Activated CD4-positive, alpha-beta T cell treated with anti-CD3 and anti-CD28 coated beads for 36 hours (primary cell): ENCODE measurements at regions not wholly inside any gene's neighbourhood (a gene's known extent, or its start where the extent isn't known, plus 50 kb on each side); places are given as distances from the start of the nearest gene placed in this dataset.
"Not testable (repeated sequence)": the region's sequence is repeated elsewhere in the genome, so short reads cannot be mapped to it uniquely, and the experiment has no call there.

Source experiments
- ATAC-seq: fragments of 200-7000 bp; cut with Tn5 transposase; one replicate; pipeline ENCODE4 v1.10.0; 2021; ENCODE audit warnings: mild to moderate bottlenecking, moderate library complexity
- CTCF ChIA-PET: fragments of 350-600 bp; sonication (Branson Sonifier 250); formaldehyde crosslinking; loops from one replicate; lab custom pipeline; 2021; ENCODE audit warnings: antibody characterized with exemption; lab: Charles Lee
- POLR2A ChIA-PET: fragments of 350-600 bp; sonication (Branson Sonifier 250); formaldehyde crosslinking; loops from one replicate; lab custom pipeline; 2021; ENCODE audit warnings: antibody characterized with exemption, inconsistent platforms; lab: Charles Lee
- DNase-seq: peaks from one replicate; pipeline ENCODE4 v3.0.0-alpha.2; 2020
- H3K27ac Mint-ChIP-seq: one replicate; pipeline ENCODE4 v1.8.0; 2021; ENCODE audit warnings: mixed read lengths
- H3K27me3 Mint-ChIP-seq: one replicate; pipeline ENCODE4 v1.8.0; 2021; ENCODE audit warnings: mixed read lengths
- H3K36me3 Mint-ChIP-seq: one replicate; pipeline ENCODE4 v1.8.0; 2021; ENCODE audit warnings: low read depth, mixed read lengths
- H3K4me1 Mint-ChIP-seq: one replicate; pipeline ENCODE4 v1.8.0; 2021; ENCODE audit warnings: mixed read lengths
- H3K4me3 Mint-ChIP-seq: one replicate; pipeline ENCODE4 v1.8.0; 2021; ENCODE audit warnings: mild to moderate bottlenecking, moderate library complexity, mixed read lengths
- H3K9me3 Mint-ChIP-seq: one replicate; pipeline ENCODE4 v1.8.0; 2021; ENCODE audit warnings: low read depth, mixed read lengths
- intact Hi-C, 2 experiments: fragments of 100-400 bp; cut with DNase I in 1 of 2; cut with micrococcal nuclease in 1 of 2; formaldehyde crosslinking; loops; one replicate each; pipeline versions ENCODE4 v1.14.2 to v1.15.1; 2022 to 2024; cut with DNase I, micrococcal nuclease

DNA sequence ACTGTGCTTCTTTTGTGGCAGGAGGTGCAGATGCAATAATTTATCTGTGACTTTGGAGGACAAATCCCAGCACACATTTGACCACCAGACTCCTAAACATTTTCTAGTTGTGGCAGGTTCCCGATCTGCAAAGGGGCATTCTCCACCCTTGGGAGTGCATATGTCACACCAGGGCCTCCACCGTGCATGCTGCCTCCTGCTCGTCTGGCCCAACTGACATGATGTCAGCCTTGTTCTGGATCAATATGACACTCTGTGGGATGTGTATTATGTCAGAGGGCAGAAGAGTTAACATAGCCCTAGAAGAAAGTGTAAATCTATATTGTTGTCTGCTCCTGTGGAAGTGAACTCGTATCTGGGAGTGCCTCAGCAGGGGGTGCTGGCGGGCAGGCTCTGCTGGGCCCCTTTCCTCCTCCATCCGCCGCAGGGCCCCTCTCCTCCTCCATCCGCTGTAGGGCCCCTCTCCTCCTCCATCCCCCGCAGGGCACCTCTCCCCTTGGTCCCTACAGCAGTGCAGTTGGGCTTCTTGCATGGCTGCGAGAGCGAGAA lies 97.7 kb upstream of the PPP1R26 start:
- no peak for DNase-seq
- H3K9me3 Mint-ChIP-seq = no peaks in the 10 kb centered on the region
- CTCF ChIA-PET = no interaction called here
- intact Hi-C loops = no loop called here
- H3K4me1 Mint-ChIP-seq = no peaks in the 10 kb centered on the region
- no peaks in the 10 kb centered on the region for H3K36me3 Mint-ChIP-seq
- H3K4me3 Mint-ChIP-seq = no peak overlapping the region
- no peak for ATAC-seq
- POLR2A ChIA-PET = no interaction called here
- no peak overlapping the region for H3K27ac Mint-ChIP-seq
- no peaks in the 10 kb centered on the region for H3K27me3 Mint-ChIP-seq

DNA sequence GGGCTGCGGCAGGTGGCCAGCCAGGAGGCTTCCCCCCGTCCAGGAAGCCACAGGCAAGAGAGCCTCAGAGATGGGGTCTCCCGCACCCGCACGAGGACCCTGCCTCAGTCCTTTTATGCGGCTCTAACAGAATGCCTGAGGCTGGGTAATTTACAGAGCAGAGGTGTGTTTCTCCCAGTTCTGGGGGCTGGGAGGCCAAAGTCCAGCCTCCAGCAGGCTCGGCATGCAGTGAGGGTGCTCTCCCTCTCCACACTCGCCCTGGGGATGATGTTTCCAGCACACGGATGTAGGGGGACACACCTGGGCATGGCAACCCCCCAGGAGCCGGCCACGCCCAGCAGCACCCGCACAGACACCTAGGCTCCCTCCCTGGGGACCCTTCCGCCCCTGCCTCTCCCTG lies 95.4 kb upstream of the PPP1R26 start:
- intact Hi-C loops = no loop called here
- ChIA-PET POLR2A (no interaction called here), CTCF (no interaction called here)
- Mint-ChIP-seq H3K36me3 (no peaks in the 10 kb centered on the region), H3K27ac (no peak overlapping the region), H3K4me1 (no peaks in the 10 kb centered on the region), H3K27me3 (no peaks in the 10 kb centered on the region), H3K4me3 (no peak overlapping the region), H3K9me3 (no peaks in the 10 kb centered on the region)
- DNase-seq (no peak), ATAC-seq (no peak)

DNA sequence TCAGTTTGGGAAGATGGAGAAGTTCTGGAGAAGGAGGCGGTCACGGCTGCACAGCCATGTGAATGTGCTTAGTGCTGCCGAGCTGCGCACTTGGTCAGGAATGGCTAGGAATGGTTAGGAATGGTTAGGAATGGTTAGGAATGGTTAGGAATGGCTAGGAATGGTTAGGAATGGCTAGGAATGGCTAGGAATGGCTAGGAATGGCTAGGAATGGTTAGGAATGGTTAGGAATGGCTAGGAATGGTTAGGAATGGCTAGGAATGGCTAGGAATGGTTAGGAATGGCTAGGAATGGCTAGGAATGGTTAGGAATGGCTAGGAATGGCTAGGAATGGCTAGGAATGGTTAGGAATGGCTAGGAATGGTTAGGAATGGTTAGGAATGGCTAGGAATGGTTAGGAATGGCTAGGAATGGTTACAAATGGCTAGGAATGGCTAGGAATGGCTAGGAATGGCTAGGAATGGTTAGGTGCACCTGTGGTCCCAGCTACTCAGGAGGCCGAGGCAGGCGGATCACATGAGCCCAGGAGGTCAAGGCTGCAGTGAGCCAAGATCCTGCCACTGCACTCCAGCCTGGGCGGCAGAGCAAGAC lies 94.7 kb upstream of the PPP1R26 start:
- H3K4me3 Mint-ChIP-seq, CTCF ChIA-PET, ATAC-seq, H3K36me3 Mint-ChIP-seq, DNase-seq, intact Hi-C loops, H3K9me3 Mint-ChIP-seq, POLR2A ChIA-PET, H3K27ac Mint-ChIP-seq, H3K4me1 Mint-ChIP-seq, H3K27me3 Mint-ChIP-seq: not testable (repeated sequence)

DNA sequence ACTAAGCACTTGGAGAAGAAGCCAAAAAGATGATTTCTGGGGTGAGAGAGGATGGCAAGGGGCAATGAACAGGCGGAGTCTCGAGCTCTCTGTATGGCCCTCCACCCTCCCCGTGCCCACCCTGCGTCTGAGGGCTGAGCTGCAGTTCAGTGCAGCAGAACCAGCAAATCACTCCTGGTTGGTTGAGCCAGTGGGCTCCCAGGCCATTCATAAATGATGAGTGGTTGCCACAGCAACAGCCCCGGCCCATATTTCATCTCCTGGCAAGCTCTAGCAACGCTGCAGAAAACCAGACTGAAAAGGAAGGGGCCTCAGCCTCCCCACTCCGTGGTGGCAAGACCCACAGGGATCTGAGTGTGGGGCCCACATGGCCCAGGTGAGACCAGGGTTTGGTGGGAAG lies 93.8 kb upstream of the PPP1R26 start:
- no peak overlapping the region for H3K4me3 Mint-ChIP-seq
- no peaks in the 10 kb centered on the region for H3K27me3 Mint-ChIP-seq
- intact Hi-C loops = no loop called here
- ATAC-seq = no peak
- H3K4me1 Mint-ChIP-seq = no peaks in the 10 kb centered on the region
- DNase-seq = no peak
- H3K27ac Mint-ChIP-seq = no peak overlapping the region
- no peaks in the 10 kb centered on the region for H3K9me3 Mint-ChIP-seq
- H3K36me3 Mint-ChIP-seq = no peaks in the 10 kb centered on the region
- POLR2A ChIA-PET = no interaction called here
- CTCF ChIA-PET = no interaction called here

DNA sequence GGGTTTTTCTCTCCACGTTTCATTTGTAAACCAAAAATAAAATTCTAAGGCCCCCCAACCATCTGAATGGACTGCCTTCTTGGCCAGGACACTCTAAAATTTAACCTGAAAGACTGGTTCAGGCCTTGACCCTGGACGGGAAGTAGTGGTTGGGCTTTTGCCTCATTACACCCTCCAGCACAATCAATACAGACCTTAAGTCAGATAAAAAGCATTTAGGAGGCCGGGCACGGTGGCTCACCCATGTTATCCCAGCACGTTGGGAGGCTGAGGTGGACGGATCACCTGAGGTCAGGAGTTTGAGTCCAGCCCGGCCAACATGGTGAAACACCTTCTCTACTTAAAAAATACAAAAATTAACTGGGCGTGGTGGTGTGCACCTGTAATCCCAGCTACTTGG lies 91.6 kb upstream of the PPP1R26 start:
- Mint-ChIP-seq H3K4me3 (no peak overlapping the region), H3K9me3 (no peaks in the 10 kb centered on the region), H3K36me3 (no peaks in the 10 kb centered on the region), H3K27me3 (no peaks in the 10 kb centered on the region), H3K27ac (no peak overlapping the region), H3K4me1 (no peaks in the 10 kb centered on the region)
- DNase-seq = no peak
- POLR2A ChIA-PET = no interaction called here
- ATAC-seq = no peak
- CTCF ChIA-PET = no interaction called here
- intact Hi-C loops = no loop called here

DNA sequence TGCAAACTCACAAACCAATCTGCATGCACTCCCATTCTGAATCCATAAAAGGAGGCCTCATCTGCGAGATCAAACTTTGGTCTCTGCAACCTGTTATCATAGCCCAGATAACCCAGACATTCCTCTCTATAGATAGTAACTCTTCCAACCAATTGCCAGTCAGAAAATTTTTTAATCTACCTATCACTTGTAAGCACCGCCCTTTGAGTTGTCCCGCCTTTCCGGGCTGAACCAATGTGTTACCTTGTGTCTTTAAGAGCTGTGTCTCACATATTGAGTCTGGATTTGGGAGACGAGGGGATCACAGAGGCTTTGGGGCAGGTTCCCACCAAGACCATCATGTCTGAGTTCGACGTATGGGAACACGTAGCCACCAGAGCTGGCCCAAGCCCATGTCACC lies 91.1 kb upstream of the PPP1R26 start:
- ATAC-seq (no peak), DNase-seq (no peak)
- H3K27ac Mint-ChIP-seq = no peak overlapping the region
- intact Hi-C loops = no loop called here
- no peaks in the 10 kb centered on the region for H3K9me3 Mint-ChIP-seq
- no peaks in the 10 kb centered on the region for H3K36me3 Mint-ChIP-seq
- no peaks in the 10 kb centered on the region for H3K27me3 Mint-ChIP-seq
- H3K4me1 Mint-ChIP-seq = no peaks in the 10 kb centered on the region
- CTCF ChIA-PET = no interaction called here
- H3K4me3 Mint-ChIP-seq = no peak overlapping the region
- POLR2A ChIA-PET = no interaction called here

DNA sequence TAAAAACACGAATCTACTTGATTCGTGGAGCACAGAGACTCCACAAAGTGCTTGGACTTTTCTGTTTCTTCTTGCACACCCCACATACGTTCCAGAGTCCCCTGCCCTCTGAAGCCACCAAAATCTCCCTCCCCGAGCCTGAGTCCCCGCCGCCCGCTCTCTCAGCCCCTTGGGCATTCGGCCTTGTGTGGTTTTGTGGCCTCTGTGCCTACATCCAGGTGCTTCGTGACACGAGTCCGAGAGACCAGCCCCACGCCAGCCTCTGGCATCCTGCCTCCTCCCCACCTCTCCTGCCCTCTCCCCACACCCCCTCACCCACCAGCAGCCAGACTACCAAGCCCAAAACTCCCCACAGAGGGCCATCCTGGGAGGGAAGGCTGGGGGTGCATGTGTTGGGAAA lies 87.8 kb upstream of the PPP1R26 start:
- H3K9me3 Mint-ChIP-seq = no peaks in the 10 kb centered on the region
- no peak overlapping the region for H3K4me3 Mint-ChIP-seq
- intact Hi-C loops = no loop called here
- no peaks in the 10 kb centered on the region for H3K36me3 Mint-ChIP-seq
- no peaks in the 10 kb centered on the region for H3K27me3 Mint-ChIP-seq
- ChIA-PET CTCF (no interaction called here), POLR2A (no interaction called here)
- DNase-seq (no peak), ATAC-seq (no peak)
- no peak overlapping the region for H3K27ac Mint-ChIP-seq
- H3K4me1 Mint-ChIP-seq = no peaks in the 10 kb centered on the region

DNA sequence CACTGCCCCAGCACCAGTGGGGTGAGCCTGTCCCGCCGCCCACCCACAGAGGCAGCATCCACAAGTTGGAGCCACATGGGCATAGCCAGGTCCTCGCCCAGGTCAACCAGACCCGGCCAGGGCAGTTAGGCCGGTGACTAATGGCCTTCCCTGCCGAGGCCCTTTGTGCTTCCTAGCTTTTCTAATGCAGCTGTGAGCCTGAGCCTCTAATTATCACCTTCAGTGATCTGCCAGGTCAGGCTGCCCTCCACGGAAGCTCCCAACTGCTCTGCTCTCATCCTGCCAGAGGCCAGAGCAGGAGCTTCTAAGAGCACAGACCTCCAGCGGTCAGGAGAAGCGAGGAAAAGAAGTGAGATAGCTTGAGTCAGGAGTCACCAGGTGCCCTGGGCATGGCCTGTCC lies 87.1 kb upstream of the PPP1R26 start:
- no peaks in the 10 kb centered on the region for H3K36me3 Mint-ChIP-seq
- H3K27me3 Mint-ChIP-seq = no peaks in the 10 kb centered on the region
- no peak overlapping the region for H3K27ac Mint-ChIP-seq
- ChIA-PET CTCF (no interaction called here), POLR2A (no interaction called here)
- no peaks in the 10 kb centered on the region for H3K4me1 Mint-ChIP-seq
- H3K9me3 Mint-ChIP-seq = no peaks in the 10 kb centered on the region
- no peak overlapping the region for H3K4me3 Mint-ChIP-seq
- intact Hi-C loops = no loop called here
- no peak for DNase-seq
- ATAC-seq = no peak

DNA sequence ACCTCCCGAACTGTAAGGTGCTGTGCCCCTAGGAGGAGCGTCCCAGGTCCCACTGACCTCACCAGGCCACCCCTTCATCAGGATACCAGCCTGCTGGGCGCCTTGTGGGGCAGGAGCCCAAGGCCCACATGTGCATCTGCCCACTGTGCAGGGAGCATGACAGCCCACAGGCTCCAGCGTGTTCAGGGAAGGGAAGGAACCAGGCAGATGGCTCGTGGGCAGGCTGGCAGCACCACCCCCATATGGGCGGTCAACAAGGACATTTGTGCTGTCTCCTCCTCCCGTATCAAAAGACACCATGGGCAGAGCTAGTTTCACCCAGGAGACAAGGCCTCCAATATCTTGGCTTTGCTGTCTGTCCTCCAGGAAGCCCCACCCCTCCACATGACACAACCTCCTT lies 85.5 kb upstream of the PPP1R26 start:
- ChIA-PET POLR2A (no interaction called here), CTCF (interaction anchor here (0.7 kb wide), 1 partner anchor 343 kb away, joined by 4 read pairs; no protein-coding TSS in a partner anchor)
- intact Hi-C loops = no loop called here
- Mint-ChIP-seq H3K27ac (no peak overlapping the region), H3K36me3 (no peaks in the 10 kb centered on the region), H3K4me1 (no peaks in the 10 kb centered on the region), H3K9me3 (no peaks in the 10 kb centered on the region), H3K27me3 (no peaks in the 10 kb centered on the region), H3K4me3 (no peak overlapping the region)
- no peak for DNase-seq
- ATAC-seq = no peak

DNA sequence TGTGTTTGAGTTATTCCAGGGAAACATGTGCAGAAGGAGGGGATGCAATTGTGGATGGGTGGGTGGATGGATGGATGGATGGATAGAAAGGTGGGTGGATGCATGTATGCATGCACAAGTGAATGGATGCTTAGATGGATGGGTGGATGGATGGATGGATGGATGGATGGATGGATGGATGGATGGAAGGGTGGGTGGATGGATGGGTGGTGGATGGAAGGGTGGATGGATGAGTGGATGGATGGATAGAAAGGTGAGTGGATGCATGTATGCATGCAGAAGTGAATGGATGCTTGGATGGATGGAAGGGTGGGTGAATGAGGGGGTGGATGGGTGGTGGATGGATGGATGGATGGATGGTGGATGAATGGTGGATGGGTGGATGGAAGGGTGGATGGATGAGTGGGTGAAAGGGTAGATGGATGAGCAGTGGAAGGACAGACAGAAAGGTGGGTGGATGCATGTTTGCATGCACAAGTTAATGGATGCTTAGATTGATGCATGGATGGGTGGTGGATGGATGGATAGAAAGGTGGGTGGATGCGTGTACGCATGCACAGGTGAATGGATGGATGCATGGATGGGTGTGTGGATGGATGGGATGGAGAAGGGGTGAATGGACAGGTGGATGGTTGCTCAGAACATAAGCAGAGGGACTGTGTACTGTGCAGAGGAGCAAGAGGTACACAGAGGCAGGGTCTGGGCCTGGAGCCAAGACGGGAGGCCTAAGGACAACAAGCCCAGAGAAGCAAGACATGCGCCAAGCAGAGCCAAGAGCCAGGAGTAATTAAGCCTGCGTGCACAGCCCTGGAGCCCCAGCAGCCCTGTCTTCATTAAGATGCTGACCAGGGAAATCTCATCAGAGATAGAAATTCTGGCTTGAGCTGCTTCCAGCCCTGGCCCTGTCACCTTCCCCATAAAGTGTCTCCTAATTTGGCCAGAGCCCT lies 84.6 kb upstream of the PPP1R26 start:
- Mint-ChIP-seq H3K27ac (no peak overlapping the region), H3K9me3 (no peaks in the 10 kb centered on the region), H3K4me1 (no peaks in the 10 kb centered on the region), H3K4me3 (no peak overlapping the region), H3K27me3 (no peaks in the 10 kb centered on the region), H3K36me3 (no peaks in the 10 kb centered on the region)
- intact Hi-C loops = no loop called here
- POLR2A ChIA-PET = no interaction called here
- no peak for DNase-seq
- no peak for ATAC-seq
- CTCF ChIA-PET = interaction anchor here (0.7 kb wide), 1 partner anchor 344 kb away, joined by 4 read pairs; no protein-coding TSS in a partner anchor

DNA sequence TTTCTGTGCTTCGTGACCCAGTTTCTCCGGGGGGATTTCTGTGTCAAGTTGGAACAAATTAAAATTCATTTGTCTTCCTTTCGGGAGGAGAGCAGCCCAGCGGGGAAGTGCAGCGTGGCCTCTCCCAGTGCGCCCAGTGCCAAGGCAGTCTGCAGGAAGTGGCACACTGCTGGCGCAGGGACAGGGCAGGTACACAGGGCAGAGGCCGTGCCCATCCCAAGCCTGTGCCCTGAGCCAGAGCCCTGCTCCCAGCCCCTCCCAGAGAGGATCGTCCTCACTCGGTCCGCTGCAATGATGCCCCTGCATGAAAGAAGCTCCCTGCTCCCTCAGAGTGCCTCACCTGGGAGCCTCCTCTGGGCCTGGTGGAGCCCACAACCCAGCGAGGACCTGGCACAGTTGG lies 82.4 kb upstream of the PPP1R26 start:
- no peak overlapping the region for H3K27ac Mint-ChIP-seq
- no peaks in the 10 kb centered on the region for H3K36me3 Mint-ChIP-seq
- H3K4me3 Mint-ChIP-seq = no peak overlapping the region
- intact Hi-C loops = no loop called here
- DNase-seq (no peak), ATAC-seq (no peak)
- POLR2A ChIA-PET = no interaction called here
- H3K27me3 Mint-ChIP-seq = no peaks in the 10 kb centered on the region
- CTCF ChIA-PET = no interaction called here
- H3K4me1 Mint-ChIP-seq = no peaks in the 10 kb centered on the region
- H3K9me3 Mint-ChIP-seq = no peaks in the 10 kb centered on the region
